Thoracic aorta (tissue), 2 donors: ENCODE measurements at regions not wholly inside any gene's neighbourhood (a gene's known extent, or its start where the extent isn't known, plus 50 kb on each side); places are given as distances from the start of the nearest gene placed in this dataset.

ENCODE experiments used
- ATAC-seq: fragments of 150-250 bp; one replicate; pipeline ENCODE4 v1.8.0; 2017; ENCODE audit warnings: low read depth; ENCODE audit not compliant: insufficient number of reproducible peaks, low FRiP score
- DNase-seq: peaks from one replicate; pipeline ENCODE4 v3.0.0-alpha.2; 2020; ENCODE audit warnings: low spot score
- H3K27ac ChIP-seq, 2 donors: fragments of 200-600 bp; sonication (generic); 1 replicate in 1 of 2; 2 replicates in 1 of 2; pipeline ENCODE4 v1.5.1; 2016; ENCODE audit warnings: mild to moderate bottlenecking in 2 of 2, moderate library complexity in 2 of 2
- H3K27me3 ChIP-seq: fragments of 200-600 bp; sonication (generic); replicated peaks from 2 replicates; pipeline ENCODE4 v1.6.0; 2016; ENCODE audit warnings: mild to moderate bottlenecking; ENCODE audit not compliant: insufficient read depth
- H3K36me3 ChIP-seq: fragments of 200-600 bp; sonication (generic); one replicate; pipeline ENCODE4 v1.5.1; 2016
- H3K4me1 ChIP-seq, 2 donors: fragments of 200-600 bp; sonication (generic); 1 replicate in 1 of 2; 2 replicates in 1 of 2; pipeline versions ENCODE4 v1.5.1 to v1.6.0; 2016; ENCODE audit warnings: low read depth in 2 of 2, mild to moderate bottlenecking in 1 of 2; ENCODE audit not compliant: control insufficient read depth in 1 of 2
- H3K4me3 ChIP-seq: fragments of 200-600 bp; sonication (generic); 2 replicates; pipeline ENCODE4 v1.5.1; 2016; ENCODE audit warnings: mild to moderate bottlenecking
- H3K9me3 ChIP-seq: fragments of 200-600 bp; sonication (generic); 2 replicates; pipeline ENCODE4 v1.5.1; 2016
- CTCF ChIP-seq: fragments of 200-600 bp; sonication (generic); IDR thresholded peaks from one replicate; pipeline ENCODE4 v1.5.1; 2019; ENCODE audit warnings: antibody characterized with exemption

- TF ChIP-seq CTCF, result no peak
- Histone ChIP-seq H3K4me3 (no peak overlapping the region), H3K27me3 (no peaks in the 10 kb centered on the region), H3K36me3 (no peaks in the 10 kb centered on the region), H3K27ac (no peak overlapping the region), H3K4me1 (no peaks in the 10 kb centered on the region), H3K9me3 (no peaks in the 10 kb centered on the region)
- ATAC-seq (no peak), DNase-seq (no peak)
These were observed 616.8 kb upstream of the MEF2C start for GRCh38 chr5:89499787-89500186.

GRCh38 chr5:89498699-89499098, 615.7 kb upstream of the MEF2C start:
- Histone ChIP-seq H3K9me3 (no peaks in the 10 kb centered on the region), H3K36me3 (no peaks in the 10 kb centered on the region), H3K4me3 (no peak overlapping the region), H3K27me3 (no peaks in the 10 kb centered on the region), H3K4me1 (no peaks in the 10 kb centered on the region), H3K27ac (no peak overlapping the region)
- TF ChIP-seq CTCF, result no peak
- no peak for ATAC-seq
- DNase-seq, result no peak

GRCh38 chr5:89493414-89493813, 610.4 kb upstream of the MEF2C start:
- Histone ChIP-seq H3K27me3 (no peaks in the 10 kb centered on the region), H3K27ac (no peak overlapping the region), H3K36me3 (no peaks in the 10 kb centered on the region), H3K4me3 (no peak overlapping the region), H3K9me3 (no peaks in the 10 kb centered on the region), H3K4me1 (no peaks in the 10 kb centered on the region)
- DNase-seq (no peak), ATAC-seq (no peak)
- no peak for TF ChIP-seq CTCF

GRCh38 chr5:89484962-89485361, 602.0 kb upstream of the MEF2C start:
- no peak for TF ChIP-seq CTCF
- H3K4me1 ChIP-seq, result no peaks in the 10 kb centered on the region
- DNase-seq (no peak), ATAC-seq (no peak)
- no peak overlapping the region for H3K27ac ChIP-seq
- no peaks in the 10 kb centered on the region for H3K27me3 ChIP-seq
- no peaks in the 10 kb centered on the region for H3K9me3 ChIP-seq
- no peak overlapping the region for H3K4me3 ChIP-seq
- H3K36me3 ChIP-seq, result no peaks in the 10 kb centered on the region

GRCh38 chr5:89480406-89481007, 597.5 kb upstream of the MEF2C start:
- Histone ChIP-seq H3K27me3 (no peaks in the 10 kb centered on the region), H3K27ac (no peak overlapping the region), H3K4me1 (no peaks in the 10 kb centered on the region), H3K9me3 (no peaks in the 10 kb centered on the region), H3K36me3 (no peaks in the 10 kb centered on the region), H3K4me3 (no peak overlapping the region)
- ATAC-seq, result no peak
- no peak for TF ChIP-seq CTCF
- no peak for DNase-seq
